ENCODE measurements at regions not wholly inside any gene's neighbourhood (a gene's known extent, or its start where the extent isn't known, plus 50 kb on each side); places are given as distances from the start of the nearest gene placed in this dataset.
"Not testable (repeated sequence)": the region's sequence is repeated elsewhere in the genome, so short reads cannot be mapped to it uniquely, and the experiment has no call there.

DNA sequence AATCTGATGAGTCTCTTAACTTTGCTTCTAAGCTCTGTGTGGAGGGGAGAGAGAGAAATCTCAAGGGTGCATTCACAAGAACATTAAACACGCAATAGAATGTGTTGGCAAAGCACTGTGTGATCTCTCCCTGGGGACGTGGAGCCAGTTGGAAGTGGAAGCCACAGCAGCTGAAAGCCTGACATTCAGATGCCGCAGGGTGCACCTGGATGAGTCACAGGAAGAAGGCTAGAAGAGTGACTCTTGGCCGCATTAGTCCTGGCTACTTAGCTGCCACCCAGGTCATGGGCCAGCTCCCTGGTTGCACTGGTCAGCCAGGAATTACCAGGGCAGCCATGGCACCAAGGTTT lies 186.9 kb downstream of the ADRA2C start:
- TF ChIP-seq CTCF, POLR2A (IDR thresholded peaks at IDR 0.05): not testable (repeated sequence)

Data from thyroid gland (tissue), 4 donors.